Prostate gland (tissue), 2 donors: ENCODE measurements at regions not wholly inside any gene's neighbourhood (a gene's known extent, or its start where the extent isn't known, plus 50 kb on each side); places are given as distances from the start of the nearest gene placed in this dataset.
"Not testable (repeated sequence)": the region's sequence is repeated elsewhere in the genome, so short reads cannot be mapped to it uniquely, and the experiment has no call there.

ENCODE experiments used
- DNase-seq: peaks from one replicate; pipeline ENCODE4 v3.0.0-alpha.2; 2019; ENCODE audit warnings: low spot score
- H3K27ac ChIP-seq, 2 donors: fragments of 200-600 bp; sonication (generic); 2 replicates each; pipeline ENCODE4 v1.5.1; 2017 to 2019
- H3K27me3 ChIP-seq: fragments of 200-600 bp; sonication (generic); replicated peaks from 2 replicates; pipeline ENCODE4 v1.5.1; 2019; ENCODE audit not compliant: insufficient read depth
- H3K36me3 ChIP-seq, 2 donors: fragments of 200-600 bp; sonication (generic); 1 replicate in 1 of 2; 2 replicates in 1 of 2; pipeline versions ENCODE4 v1.5.1 to v1.8.1; 2017 to 2019
- H3K4me1 ChIP-seq: fragments of 200-600 bp; sonication (generic); replicated peaks from 2 replicates; pipeline ENCODE4 v1.5.1; 2019
- H3K4me3 ChIP-seq, 2 donors: fragments of 200-600 bp; sonication (generic); 2 replicates each; pipeline ENCODE4 v1.5.1; 2017 to 2019
- H3K9me3 ChIP-seq: fragments of 200-600 bp; sonication (generic); 2 replicates; pipeline ENCODE4 v1.5.1; 2017
- POLR2A ChIP-seq: fragments of 450-650 bp; IDR thresholded peaks from one replicate; pipeline ENCODE4 v1.6.1; 2016; ENCODE audit warnings: antibody characterized with exemption, mild to moderate bottlenecking
- POLR2AphosphoS5 ChIP-seq: sonication (generic); formaldehyde crosslinking; IDR thresholded peaks from one replicate; pipeline ENCODE4 v1.6.1; 2017; ENCODE audit warnings: antibody characterized with exemption
- WGBS: methylation state at CpG from one replicate; pipeline ENCODE4 v1.1.5; 2018; 5-methylcytosine and 5-hydroxymethylcytosine counted together
- intact Hi-C: fragments of 100-400 bp; cut with DNase I; formaldehyde crosslinking; loops from one replicate; pipeline ENCODE4 v1.14.2; 2022
- TF ChIP-seq, protein P1 (sequence below), 4 experiments: fragments of 200-600 bp in 2 of 4; fragments of 450-650 bp in 2 of 4; sonication (generic) in 2 of 4; IDR thresholded peaks; 1 replicate in 3 of 4; 2 replicates in 1 of 4; pipeline ENCODE4 v1.5.1; 2016 to 2019; ENCODE audit warnings: antibody characterized with exemption in 4 of 4, mild to moderate bottlenecking in 2 of 4, moderate library complexity in 2 of 4

DNA sequence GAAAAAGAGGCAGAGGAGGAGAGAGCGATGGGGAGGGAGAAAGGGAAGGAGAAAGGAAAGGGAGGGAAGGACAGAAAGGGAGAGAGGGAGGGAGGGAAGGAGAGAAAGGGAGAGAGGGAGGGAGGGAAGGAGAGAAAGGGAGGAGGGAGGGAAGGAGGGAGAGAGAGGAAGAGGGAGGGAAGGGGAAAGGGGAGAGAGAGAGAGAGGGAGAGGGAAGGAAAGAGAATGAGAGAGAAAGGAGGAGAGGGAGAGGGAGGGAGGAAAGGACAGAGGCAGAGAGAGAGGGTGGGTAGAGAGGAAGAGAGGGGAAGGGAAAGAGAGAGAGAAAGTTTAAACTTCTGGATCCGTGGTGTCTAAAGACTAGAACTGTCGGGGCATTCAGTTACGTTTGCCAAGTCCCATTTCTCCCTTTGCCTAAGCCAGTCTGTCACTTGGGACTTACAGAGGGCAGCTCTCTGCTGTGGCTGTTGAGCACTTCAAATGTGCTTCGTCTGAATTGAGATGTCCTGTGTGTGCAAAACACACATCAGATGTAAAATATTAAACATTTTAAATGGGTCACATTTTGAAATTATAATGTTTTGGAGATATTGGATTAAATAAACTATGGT, 62.6 kb downstream of the PLXNA1 start:
- intact Hi-C loops = no loop called here
- WGBS = 38% methylated on average over 5 of the region's 5 CpGs

DNA sequence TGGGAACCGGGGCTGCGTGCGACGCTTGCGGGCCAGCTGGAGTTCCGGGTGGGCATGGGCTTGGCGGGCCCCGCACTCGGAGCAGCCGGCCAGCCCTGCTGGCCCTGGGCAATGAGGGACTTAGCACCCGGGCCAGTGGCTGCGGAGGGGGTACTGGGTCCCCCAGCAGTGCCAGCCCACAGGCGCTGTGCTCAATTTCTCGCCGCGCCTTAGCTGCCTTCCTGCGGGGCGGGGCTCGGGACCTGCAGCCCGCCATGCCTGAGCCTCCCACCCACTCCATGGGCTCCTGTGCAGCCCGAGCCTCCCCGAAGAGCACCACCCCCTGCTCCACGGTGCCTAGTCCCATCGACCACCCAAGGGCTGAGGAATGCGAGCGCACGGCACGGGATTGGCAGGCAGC, 63.8 kb downstream of the PLXNA1 start:
- H3K27ac ChIP-seq, DNase-seq, H3K36me3 ChIP-seq, intact Hi-C loops, H3K4me3 ChIP-seq, H3K9me3 ChIP-seq, H3K27me3 ChIP-seq, H3K4me1 ChIP-seq: not testable (repeated sequence)
- WGBS = 92% methylated on average over 18 of the region's 28 CpGs

More for the DNA sequence above, 62.6 kb downstream of the PLXNA1 start:
- H3K9me3 ChIP-seq = no peaks in the 10 kb centered on the region
- no peaks in the 10 kb centered on the region for H3K36me3 ChIP-seq
- H3K27me3 ChIP-seq = no peaks in the 10 kb centered on the region
- H3K27ac ChIP-seq = no peak overlapping the region
- TF ChIP-seq POLR2AphosphoS5 (no peak), POLR2A (no peak)
- TF ChIP-seq, protein P1, sequence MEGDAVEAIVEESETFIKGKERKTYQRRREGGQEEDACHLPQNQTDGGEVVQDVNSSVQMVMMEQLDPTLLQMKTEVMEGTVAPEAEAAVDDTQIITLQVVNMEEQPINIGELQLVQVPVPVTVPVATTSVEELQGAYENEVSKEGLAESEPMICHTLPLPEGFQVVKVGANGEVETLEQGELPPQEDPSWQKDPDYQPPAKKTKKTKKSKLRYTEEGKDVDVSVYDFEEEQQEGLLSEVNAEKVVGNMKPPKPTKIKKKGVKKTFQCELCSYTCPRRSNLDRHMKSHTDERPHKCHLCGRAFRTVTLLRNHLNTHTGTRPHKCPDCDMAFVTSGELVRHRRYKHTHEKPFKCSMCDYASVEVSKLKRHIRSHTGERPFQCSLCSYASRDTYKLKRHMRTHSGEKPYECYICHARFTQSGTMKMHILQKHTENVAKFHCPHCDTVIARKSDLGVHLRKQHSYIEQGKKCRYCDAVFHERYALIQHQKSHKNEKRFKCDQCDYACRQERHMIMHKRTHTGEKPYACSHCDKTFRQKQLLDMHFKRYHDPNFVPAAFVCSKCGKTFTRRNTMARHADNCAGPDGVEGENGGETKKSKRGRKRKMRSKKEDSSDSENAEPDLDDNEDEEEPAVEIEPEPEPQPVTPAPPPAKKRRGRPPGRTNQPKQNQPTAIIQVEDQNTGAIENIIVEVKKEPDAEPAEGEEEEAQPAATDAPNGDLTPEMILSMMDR (IDR thresholded peaks at IDR 0.05) = no peak
- no peaks in the 10 kb centered on the region for H3K4me1 ChIP-seq
- H3K4me3 ChIP-seq = no peak overlapping the region
- no peak for DNase-seq

DNA sequence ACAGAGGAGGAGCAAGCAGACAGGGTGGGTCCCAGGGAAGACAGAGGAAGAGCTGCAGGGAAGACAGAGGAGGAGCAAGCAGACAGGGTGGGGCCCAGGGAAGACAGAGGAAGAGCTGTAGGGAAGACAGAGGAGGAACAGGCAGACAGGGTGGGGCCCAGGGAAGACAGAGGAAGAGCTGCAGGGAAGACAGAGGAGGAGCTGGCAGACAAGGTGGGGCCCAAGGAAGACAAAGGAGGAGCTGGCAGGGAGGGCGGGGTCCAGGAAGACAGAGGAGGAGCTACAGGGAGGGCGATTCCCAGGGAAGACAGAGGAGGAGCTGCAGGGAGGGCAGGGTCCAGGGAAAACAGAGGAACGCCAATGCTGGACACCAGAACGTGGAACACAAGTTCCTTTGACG, 66.5 kb downstream of the PLXNA1 start:
- 77% methylated on average over 5 of the region's 5 CpGs for WGBS

DNA sequence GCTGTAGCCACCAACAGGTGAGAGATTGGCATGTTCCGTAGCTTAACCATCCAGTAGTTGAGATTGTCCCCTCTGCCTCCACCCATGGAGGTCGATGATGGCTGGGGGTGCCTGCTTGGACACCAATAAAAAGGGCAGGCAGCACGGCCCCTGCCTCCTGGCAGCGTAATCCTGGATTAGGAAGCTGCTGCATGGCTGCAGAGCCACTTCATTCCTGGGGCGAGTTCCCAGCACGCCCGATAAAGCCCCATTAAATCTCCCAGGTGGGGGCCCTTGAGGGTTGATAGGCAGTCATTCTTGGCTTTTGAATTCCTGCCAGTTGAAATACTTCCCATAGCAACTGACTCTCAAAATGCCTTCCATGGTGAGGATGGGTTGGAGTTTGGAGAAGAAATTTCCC, 67.8 kb downstream of the PLXNA1 start:
- H3K9me3 ChIP-seq = no peaks in the 10 kb centered on the region
- no peaks in the 10 kb centered on the region for H3K27me3 ChIP-seq
- no peaks in the 10 kb centered on the region for H3K36me3 ChIP-seq
- H3K4me3 ChIP-seq = no peak overlapping the region
- TF ChIP-seq, protein P1 (IDR thresholded peaks at IDR 0.05) = no peak
- TF ChIP-seq POLR2A (no peak), POLR2AphosphoS5 (no peak)
- DNase-seq = no peak
- intact Hi-C loops = no loop called here
- H3K27ac ChIP-seq = no peak overlapping the region
- 45% methylated on average over 7 of the region's 7 CpGs for WGBS
- no peaks in the 10 kb centered on the region for H3K4me1 ChIP-seq

More for the DNA sequence above, 66.5 kb downstream of the PLXNA1 start:
- Histone ChIP-seq H3K27me3 (no peaks in the 10 kb centered on the region), H3K36me3 (no peaks in the 10 kb centered on the region), H3K27ac (no peak overlapping the region), H3K4me3 (no peak overlapping the region), H3K4me1 (no peaks in the 10 kb centered on the region), H3K9me3 (no peaks in the 10 kb centered on the region)
- intact Hi-C loops = no loop called here
- DNase-seq = no peak
- TF ChIP-seq, protein P1 (IDR thresholded peaks at IDR 0.05) = no peak
- TF ChIP-seq POLR2A (no peak), POLR2AphosphoS5 (no peak)

DNA sequence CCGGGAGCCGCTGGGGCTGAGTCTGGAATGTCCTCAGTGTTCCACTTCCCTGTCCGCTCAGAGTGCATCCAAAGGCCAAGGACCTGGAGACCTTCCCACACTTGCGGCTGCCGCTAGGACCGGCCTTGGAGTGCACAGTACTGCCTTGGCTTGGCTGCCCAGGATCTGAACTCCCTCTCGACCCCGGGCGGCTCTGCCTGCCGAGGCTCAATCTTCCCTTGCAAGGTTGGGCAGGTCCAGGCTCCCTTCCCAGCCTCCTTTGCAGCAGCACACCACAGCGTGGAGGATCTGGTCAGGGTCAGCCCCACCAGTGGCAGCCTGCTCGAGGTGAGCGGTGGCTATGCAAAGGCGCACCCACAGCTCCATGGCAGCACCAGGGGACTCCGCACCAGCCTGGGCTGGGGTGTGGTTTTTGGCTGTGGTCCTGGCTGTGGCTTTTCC, 69.2 kb downstream of the PLXNA1 start:
- no peaks in the 10 kb centered on the region for H3K4me1 ChIP-seq
- H3K4me3 ChIP-seq = no peak overlapping the region
- no peak overlapping the region for H3K27ac ChIP-seq
- no peaks in the 10 kb centered on the region for H3K36me3 ChIP-seq
- TF ChIP-seq, protein P1 (IDR thresholded peaks at IDR 0.05) = no peak
- TF ChIP-seq POLR2A = no peak
- H3K9me3 ChIP-seq = no peaks in the 10 kb centered on the region
- WGBS = 48% methylated on average over 4 of the region's 15 CpGs
- H3K27me3 ChIP-seq = no peaks in the 10 kb centered on the region
- intact Hi-C loops = no loop called here
- DNase-seq = no peak
